H1 (cell line): ENCODE measurements at regions not wholly inside any gene's neighbourhood (a gene's known extent, or its start where the extent isn't known, plus 50 kb on each side); places are given as distances from the start of the nearest gene placed in this dataset.

Experiments used
- CTCF ChIA-PET: fragments of 300-600 bp; sonication (Branson Sonifier 250); formaldehyde crosslinking; loops from one replicate; lab custom pipeline; 2021; ENCODE audit not compliant: partially characterized antibody; lab: Charles Lee
- POLR2A ChIA-PET: fragments of 300-600 bp; sonication (Branson Sonifier 250); formaldehyde crosslinking; loops from one replicate; lab custom pipeline; 2021; ENCODE audit warnings: inconsistent platforms; ENCODE audit not compliant: partially characterized antibody; lab: Charles Lee
- DNase-seq, 2 experiments: peaks; one replicate each; pipeline versions ENCODE4 v3.0.0 to v3.0.0-alpha.2; 2010 to 2022; ENCODE audit warnings: low spot score in 2 of 2, low read depth in 1 of 2, mixed read lengths in 1 of 2
- FAIRE-seq: peaks from 2 replicates; lab custom pipeline; 2011; peaks lifted over from hg19 to GRCh38; lab: Jason Lieb, UNC
- H2AFZ ChIP-seq: 2 replicates; pipeline ENCODE4 v1.8.1; 2012; ENCODE audit warnings: low read length, inconsistent platforms
- H2AK5ac ChIP-seq: 2 replicates; pipeline ENCODE4 v1.6.1; 2013; ENCODE audit warnings: low read depth, low read length
- H2BK120ac ChIP-seq: replicated peaks from 2 replicates; pipeline ENCODE3; 2013; ENCODE audit warnings: low read depth, low read length, inconsistent platforms
- H2BK12ac ChIP-seq: 2 replicates; pipeline ENCODE4 v1.6.1; 2013; ENCODE audit warnings: low read depth, low read length
- H2BK15ac ChIP-seq: 2 replicates; pipeline ENCODE4 v1.6.1; 2013; ENCODE audit warnings: low read length
- H2BK20ac ChIP-seq: 2 replicates; pipeline ENCODE4 v1.6.1; 2013; ENCODE audit warnings: low read length
- H2BK5ac ChIP-seq: 2 replicates; pipeline ENCODE4 v1.6.1; 2013; ENCODE audit warnings: low read depth, low read length
- H3K14ac ChIP-seq: 2 replicates; pipeline ENCODE4 v1.6.1; 2013; ENCODE audit warnings: inconsistent platforms; ENCODE audit not compliant: insufficient read length
- H3K18ac ChIP-seq: 2 replicates; pipeline ENCODE4 v1.6.1; 2013; ENCODE audit warnings: low read length; ENCODE audit errors: extremely low read depth
- H3K23ac ChIP-seq: 2 replicates; pipeline ENCODE4 v1.6.1; 2013; ENCODE audit warnings: inconsistent platforms; ENCODE audit not compliant: insufficient read length
- H3K23me2 ChIP-seq: 2 replicates; pipeline ENCODE4 v1.6.1; 2013; ENCODE audit warnings: low read depth, low read length
- H3K27ac ChIP-seq: 2 replicates; pipeline ENCODE4 v1.6.1; 2011; ENCODE audit warnings: low read depth, low read length, inconsistent platforms
- H3K27me3 ChIP-seq, 4 experiments: replicated peaks in 1 of 4; 1 replicate in 1 of 4; 2 replicates in 3 of 4; pipeline versions ENCODE4 v1.6.1 to v1.8.1; 2011 to 2013; ENCODE audit warnings: low read length in 3 of 4, mild to moderate bottlenecking in 3 of 4, inconsistent platforms in 2 of 4, mixed read lengths in 2 of 4, moderate library complexity in 1 of 4; ENCODE audit not compliant: control insufficient read depth in 3 of 4, insufficient read depth in 3 of 4; ENCODE audit errors: extremely low read depth in 1 of 4
- H3K36me3 ChIP-seq, 4 experiments: 2 replicates each; pipeline versions ENCODE4 v1.6.1 to v1.8.1; 2011 to 2013; ENCODE audit warnings: mild to moderate bottlenecking in 4 of 4, low read length in 3 of 4, moderate library complexity in 2 of 4, control low read depth in 1 of 4, inconsistent platforms in 1 of 4; ENCODE audit not compliant: insufficient read depth in 4 of 4, control insufficient read depth in 2 of 4
- H3K4ac ChIP-seq: replicated peaks from 2 replicates; pipeline ENCODE3; 2013; ENCODE audit warnings: low read length, low read depth, mixed read lengths, inconsistent platforms; ENCODE audit not compliant: insufficient read length
- H3K4me1 ChIP-seq, 4 experiments: replicated peaks in 1 of 4; 1 replicate in 1 of 4; 2 replicates in 3 of 4; pipeline versions ENCODE4 v1.6.1 to v1.8.1; 2011 to 2013; ENCODE audit warnings: low read length in 3 of 4, inconsistent platforms in 2 of 4, mixed read lengths in 1 of 4; ENCODE audit not compliant: insufficient read depth in 4 of 4, control insufficient read depth in 3 of 4
- H3K4me2 ChIP-seq, 2 experiments: 2 replicates each; pipeline versions ENCODE4 v1.6.1 to v1.8.1; 2011 to 2013; ENCODE audit warnings: low read depth in 2 of 2, low read length in 2 of 2, control low read depth in 1 of 2, inconsistent platforms in 1 of 2, mild to moderate bottlenecking in 1 of 2; ENCODE audit not compliant: insufficient read depth in 1 of 2
- H3K4me3 ChIP-seq, 4 experiments: fragments of 200-600, 300-600 bp in 1 of 4; sonication (generic), shearing (Covaris generic), sonication (Bioruptor Twin) in 1 of 4; 2 replicates each; pipeline versions ENCODE4 v1.5.1 to v1.8.1; 2011 to 2016; ENCODE audit warnings: low read length in 4 of 4, low read depth in 3 of 4, control low read depth in 2 of 4, inconsistent platforms in 2 of 4, mild to moderate bottlenecking in 2 of 4, mixed read lengths in 1 of 4, moderate library complexity in 1 of 4; ENCODE audit not compliant: insufficient read depth in 2 of 4; ENCODE audit errors: extremely low read depth in 1 of 4
- H3K56ac ChIP-seq: replicated peaks from 2 replicates; pipeline ENCODE3; 2013; ENCODE audit warnings: low read depth, mild to moderate bottlenecking, mixed read lengths, low read length, inconsistent platforms; ENCODE audit not compliant: insufficient read length
- H3K79me1 ChIP-seq: 2 replicates; pipeline ENCODE4 v1.6.1; 2013; ENCODE audit warnings: low read depth, low read length, control low read depth
- H3K79me2 ChIP-seq, 2 experiments: 2 replicates each; pipeline versions ENCODE4 v1.6.1 to v1.8.1; 2012 to 2013; ENCODE audit warnings: low read length in 2 of 2, mild to moderate bottlenecking in 2 of 2, inconsistent platforms in 1 of 2; ENCODE audit not compliant: insufficient read depth in 2 of 2, control insufficient read depth in 1 of 2
- H3K9ac ChIP-seq, 4 experiments: replicated peaks in 1 of 4; 1 replicate in 1 of 4; 2 replicates in 3 of 4; pipeline versions ENCODE4 v1.6.1 to v1.8.1; 2011 to 2013; ENCODE audit warnings: low read depth in 3 of 4, low read length in 3 of 4, control low read depth in 2 of 4, mild to moderate bottlenecking in 2 of 4, moderate library complexity in 2 of 4, inconsistent platforms in 1 of 4; ENCODE audit errors: extremely low read depth in 1 of 4
- H3K9me3 ChIP-seq, 2 experiments: 2 replicates each; pipeline versions ENCODE4 v1.6.1 to v1.8.1; 2012 to 2013; ENCODE audit warnings: mild to moderate bottlenecking in 2 of 2, moderate library complexity in 2 of 2, control low read depth in 1 of 2, inconsistent platforms in 1 of 2, low read depth in 1 of 2, low read length in 1 of 2, mixed read lengths in 1 of 2; ENCODE audit not compliant: insufficient read depth in 2 of 2
- H4K20me1 ChIP-seq, 2 experiments: replicated peaks in 1 of 2; 2 replicates each; pipeline versions ENCODE3 to v1.8.1; 2011 to 2013; ENCODE audit warnings: inconsistent platforms in 2 of 2, low read length in 2 of 2, mild to moderate bottlenecking in 1 of 2; ENCODE audit not compliant: insufficient read depth in 2 of 2, control insufficient read depth in 1 of 2
- H4K5ac ChIP-seq: 2 replicates; pipeline ENCODE4 v1.6.1; 2013; ENCODE audit warnings: low read length, low read depth, mixed read lengths, inconsistent platforms; ENCODE audit not compliant: insufficient read length
- H4K8ac ChIP-seq: 2 replicates; pipeline ENCODE4 v1.8.0; 2013; ENCODE audit warnings: mild to moderate bottlenecking, moderate library complexity, low read length, inconsistent platforms; ENCODE audit not compliant: insufficient read depth; ENCODE audit errors: extremely low read depth
- H4K91ac ChIP-seq: replicated peaks from 2 replicates; pipeline ENCODE3; 2013; ENCODE audit warnings: low read length, mixed read lengths, inconsistent platforms; ENCODE audit not compliant: insufficient read length
- GABPA ChIP-seq: IDR thresholded peaks from 2 replicates; pipeline ENCODE4 v1.6.1; 2011; ENCODE audit warnings: mild to moderate bottlenecking, low read length, moderate library complexity, borderline replicate concordance; ENCODE audit not compliant: insufficient read depth
- GTF2F1 ChIP-seq: IDR thresholded peaks from 2 replicates; pipeline ENCODE4 v1.6.1; 2012; ENCODE audit warnings: low read depth, low read length, improper control_type of control experiment, borderline replicate concordance
- KDM4A ChIP-seq: IDR thresholded peaks from one replicate; pipeline ENCODE4 v1.7.1; 2012; ENCODE audit warnings: low read depth, mild to moderate bottlenecking, moderate library complexity, low read length, inconsistent platforms; ENCODE audit not compliant: severe bottlenecking
- KDM5A ChIP-seq: fragments of 200-600 bp; IDR thresholded peaks from 2 replicates; pipeline ENCODE4 v1.7.1; 2012; ENCODE audit warnings: mild to moderate bottlenecking, low read length, inconsistent platforms, mixed read lengths
- MAFK ChIP-seq: IDR thresholded peaks from 2 replicates; pipeline ENCODE4 v1.6.1; 2012; ENCODE audit warnings: low read depth, mild to moderate bottlenecking, improper control_type of control experiment, low read length
- PHF8 ChIP-seq: fragments of 200-600 bp; sonication (generic); conservative IDR thresholded peaks from 2 replicates; pipeline ENCODE4 v1.7.1; 2012; ENCODE audit warnings: low read depth, mild to moderate bottlenecking, inconsistent platforms, low read length, moderate library complexity
- POLR2AphosphoS5 ChIP-seq: IDR thresholded peaks from 2 replicates; pipeline ENCODE4 v1.6.1; 2011; ENCODE audit warnings: low read depth, low read length
- TAF1 ChIP-seq: IDR thresholded peaks from 2 replicates; pipeline ENCODE4 v1.6.1; 2011; ENCODE audit warnings: mild to moderate bottlenecking, low read depth, low read length
- TAF7 ChIP-seq: optimal IDR thresholded peaks from 2 replicates; pipeline ENCODE3; 2011; ENCODE audit warnings: low read depth, mild to moderate bottlenecking, inconsistent platforms, low read length, moderate library complexity, borderline replicate concordance
- TBP ChIP-seq: IDR thresholded peaks from 2 replicates; pipeline ENCODE4 v1.6.1; 2011; ENCODE audit warnings: low read depth, low read length, improper control_type of control experiment
- TEAD4 ChIP-seq: IDR thresholded peaks from 2 replicates; pipeline ENCODE4 v1.6.1; 2012; ENCODE audit warnings: low read depth, low read length, inconsistent platforms, mixed read lengths
- YY1 ChIP-seq: IDR thresholded peaks from 2 replicates; pipeline ENCODE4 v1.6.1; 2011; ENCODE audit warnings: low read depth, mild to moderate bottlenecking, low read length
- TF ChIP-seq, protein P1 (sequence below), 3 experiments: IDR thresholded peaks; 1 replicate in 2 of 3; 2 replicates in 1 of 3; pipeline versions ENCODE4 v1.5.1 to v1.6.1; 2011; ENCODE audit warnings: low read length in 3 of 3, mild to moderate bottlenecking in 3 of 3, inconsistent platforms in 2 of 3, low read depth in 1 of 3, moderate library complexity in 1 of 3; ENCODE audit not compliant: insufficient read depth in 1 of 3; ENCODE audit errors: control extremely low read depth in 1 of 3

DNA sequence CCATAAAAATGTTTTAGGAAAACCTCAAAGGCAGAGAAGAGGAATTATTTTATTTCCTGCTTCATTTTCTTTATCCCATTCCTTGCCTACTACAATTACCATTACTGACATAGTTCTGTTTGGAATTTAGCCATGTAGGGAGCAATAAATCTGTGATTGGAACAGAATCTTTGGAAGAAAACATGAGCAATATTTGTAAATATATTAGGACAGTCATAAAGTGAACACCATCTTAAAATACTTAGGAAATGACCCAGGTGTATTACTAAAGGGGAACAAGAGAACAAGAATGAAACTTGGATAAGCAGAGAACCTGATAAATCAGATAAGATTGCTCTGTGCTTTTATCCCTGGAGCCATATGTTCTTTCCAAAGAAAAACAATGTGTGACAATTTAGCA lies 1326.0 kb upstream of the FLRT2 start:
- Histone ChIP-seq H4K91ac (no peak overlapping the region), H3K14ac (no peak overlapping the region), H3K23me2 (no peaks in the 10 kb centered on the region), H3K4me2 (no peak overlapping the region), H3K4me1 (no peaks in the 10 kb centered on the region), H3K56ac (no peak overlapping the region), H3K27ac (no peak overlapping the region), H2AK5ac (no peak overlapping the region), H4K8ac (no peak overlapping the region), H2BK120ac (no peak overlapping the region), H2AFZ (no peak overlapping the region), H3K36me3 (no peaks in the 10 kb centered on the region), H2BK15ac (no peak overlapping the region), H4K20me1 (no peaks in the 10 kb centered on the region), H3K23ac (no peak overlapping the region), H2BK12ac (no peak overlapping the region), H3K4ac (no peak overlapping the region), H3K27me3 (no peaks in the 10 kb centered on the region), H3K9ac (no peak overlapping the region), H3K9me3 (no peaks in the 10 kb centered on the region), H4K5ac (no peak overlapping the region), H2BK5ac (no peak overlapping the region), H3K79me1 (no peaks in the 10 kb centered on the region), H3K79me2 (no peaks in the 10 kb centered on the region), H3K18ac (no peak overlapping the region), H3K4me3 (no peak overlapping the region), H2BK20ac (no peak overlapping the region)
- no peak for DNase-seq
- ChIA-PET POLR2A (no interaction called here), CTCF (no interaction called here)
- no peak for FAIRE-seq
- TF ChIP-seq POLR2AphosphoS5 (no peak), KDM5A (no peak), TEAD4 (no peak), PHF8 (no peak), YY1 (no peak), MAFK (no peak), GABPA (no peak), TAF7 (no peak), GTF2F1 (no peak), KDM4A (no peak), TAF1 (no peak), TBP (no peak)
- TF ChIP-seq, protein P1, sequence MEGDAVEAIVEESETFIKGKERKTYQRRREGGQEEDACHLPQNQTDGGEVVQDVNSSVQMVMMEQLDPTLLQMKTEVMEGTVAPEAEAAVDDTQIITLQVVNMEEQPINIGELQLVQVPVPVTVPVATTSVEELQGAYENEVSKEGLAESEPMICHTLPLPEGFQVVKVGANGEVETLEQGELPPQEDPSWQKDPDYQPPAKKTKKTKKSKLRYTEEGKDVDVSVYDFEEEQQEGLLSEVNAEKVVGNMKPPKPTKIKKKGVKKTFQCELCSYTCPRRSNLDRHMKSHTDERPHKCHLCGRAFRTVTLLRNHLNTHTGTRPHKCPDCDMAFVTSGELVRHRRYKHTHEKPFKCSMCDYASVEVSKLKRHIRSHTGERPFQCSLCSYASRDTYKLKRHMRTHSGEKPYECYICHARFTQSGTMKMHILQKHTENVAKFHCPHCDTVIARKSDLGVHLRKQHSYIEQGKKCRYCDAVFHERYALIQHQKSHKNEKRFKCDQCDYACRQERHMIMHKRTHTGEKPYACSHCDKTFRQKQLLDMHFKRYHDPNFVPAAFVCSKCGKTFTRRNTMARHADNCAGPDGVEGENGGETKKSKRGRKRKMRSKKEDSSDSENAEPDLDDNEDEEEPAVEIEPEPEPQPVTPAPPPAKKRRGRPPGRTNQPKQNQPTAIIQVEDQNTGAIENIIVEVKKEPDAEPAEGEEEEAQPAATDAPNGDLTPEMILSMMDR (IDR thresholded peaks at IDR 0.05; ENCODE audit: control extremely low read depth in 1 of 3, insufficient read depth in 1 of 3, low read depth in 1 of 3, low read length in 3 of 3), result no peak
